ENCODE measurements at regions not wholly inside any gene's neighbourhood (a gene's known extent, or its start where the extent isn't known, plus 50 kb on each side); places are given as distances from the start of the nearest gene placed in this dataset.

DNA sequence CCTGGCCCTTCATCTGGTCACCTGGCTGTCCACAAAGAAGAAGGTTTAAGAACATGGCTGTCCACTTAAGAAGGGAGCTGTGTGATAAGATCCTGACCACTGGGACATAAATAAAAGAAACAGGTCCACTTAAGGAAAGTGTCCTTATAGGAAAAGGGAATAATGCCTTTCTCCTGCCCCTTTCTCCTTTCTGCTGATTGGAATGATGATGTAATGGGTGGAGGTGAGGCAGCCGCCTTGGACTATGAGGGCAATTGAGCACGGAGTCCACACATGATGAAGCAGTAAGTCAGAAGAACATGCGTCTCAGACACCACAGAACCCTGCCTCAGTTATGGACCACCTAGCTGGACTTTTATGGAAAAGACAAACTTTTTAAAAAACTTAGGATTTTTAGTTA lies 401.1 kb downstream of the SHANK2 start:
- H3K4me3 ChIP-seq (ENCODE audit: low read depth, low read length), result no peak overlapping the region
- no peak for DNase-seq (ENCODE audit: low read depth)
- TF ChIP-seq POLR2A (IDR thresholded peaks at IDR 0.05; ENCODE audit: extremely low read depth, insufficient read length), result no peak
- TF ChIP-seq, protein P1, sequence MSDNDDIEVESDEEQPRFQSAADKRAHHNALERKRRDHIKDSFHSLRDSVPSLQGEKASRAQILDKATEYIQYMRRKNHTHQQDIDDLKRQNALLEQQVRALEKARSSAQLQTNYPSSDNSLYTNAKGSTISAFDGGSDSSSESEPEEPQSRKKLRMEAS (IDR thresholded peaks at IDR 0.05; ENCODE audit: low read depth, low read length), result no peak
- TF ChIP-seq MYC (IDR thresholded peaks at IDR 0.05; ENCODE audit: low read depth, low read length), result no peak
- TF ChIP-seq CTCF (IDR thresholded peaks at IDR 0.05; ENCODE audit: low read depth, low read length), result no peak

DNA sequence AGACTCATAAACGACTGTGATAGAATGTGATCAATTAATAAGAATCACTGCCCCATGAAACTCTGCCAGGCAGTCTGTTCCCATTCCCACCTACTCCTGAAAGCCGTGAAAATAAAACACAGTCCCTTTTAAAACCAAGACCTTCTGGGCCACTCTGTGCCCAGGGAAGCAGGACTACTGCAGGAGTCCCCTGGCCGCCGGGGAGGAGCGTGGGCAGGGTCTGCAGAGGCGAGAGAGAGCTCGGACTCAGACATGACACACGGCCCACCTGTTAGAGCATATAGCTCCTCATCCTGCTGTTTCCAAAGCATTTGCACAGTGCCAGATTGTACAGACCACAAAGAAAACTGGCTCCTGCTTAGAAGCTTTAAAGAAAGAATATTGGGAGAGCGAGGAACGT lies 400.5 kb downstream of the SHANK2 start:
- TF ChIP-seq CTCF (IDR thresholded peaks at IDR 0.05; ENCODE audit: low read depth, low read length), result no peak
- TF ChIP-seq, protein P1 (IDR thresholded peaks at IDR 0.05; ENCODE audit: low read depth, low read length), result no peak
- TF ChIP-seq MYC (IDR thresholded peaks at IDR 0.05; ENCODE audit: low read depth, low read length), result no peak
- TF ChIP-seq POLR2A (IDR thresholded peaks at IDR 0.05; ENCODE audit: extremely low read depth, insufficient read length), result no peak
- no peak for DNase-seq (ENCODE audit: low read depth)

GRCh38 chr11:70853068-70853769 lies 399.2 kb downstream of the SHANK2 start:
- H3K4me3 ChIP-seq (ENCODE audit: low read depth, low read length), result no peak overlapping the region
- no peak for TF ChIP-seq MYC (IDR thresholded peaks at IDR 0.05; ENCODE audit: low read depth, low read length)
- TF ChIP-seq POLR2A (IDR thresholded peaks at IDR 0.05; ENCODE audit: extremely low read depth, insufficient read length), result no peak
- no peak for TF ChIP-seq CTCF (IDR thresholded peaks at IDR 0.05; ENCODE audit: low read depth, low read length)
- TF ChIP-seq, protein P1 (IDR thresholded peaks at IDR 0.05; ENCODE audit: low read depth, low read length), result no peak
- DNase-seq (ENCODE audit: low read depth), result no peak

More for the DNA sequence above, 400.5 kb downstream of the SHANK2 start:
- no peak overlapping the region for H3K4me3 ChIP-seq (ENCODE audit: low read depth, low read length)

DNA sequence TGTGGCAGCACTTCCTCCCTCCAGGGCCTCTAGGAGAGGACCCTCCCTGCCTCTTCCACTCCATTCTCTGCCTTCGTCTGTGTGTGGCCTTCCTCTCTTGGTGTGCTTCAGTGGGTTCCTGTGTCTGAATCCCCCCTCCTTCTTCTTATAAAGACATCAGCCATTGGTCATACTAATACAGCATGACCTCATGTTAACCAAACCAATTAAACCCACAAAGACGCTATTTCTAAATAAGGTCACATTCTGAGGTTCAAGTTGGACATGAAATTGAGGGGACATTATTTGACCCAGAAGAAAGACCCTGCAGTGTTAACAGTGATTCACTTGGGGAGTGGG lies 398.6 kb downstream of the SHANK2 start:
- TF ChIP-seq MYC (IDR thresholded peaks at IDR 0.05; ENCODE audit: low read depth, low read length) (no peak), POLR2A (IDR thresholded peaks at IDR 0.05; ENCODE audit: extremely low read depth, insufficient read length) (no peak), CTCF (IDR thresholded peaks at IDR 0.05; ENCODE audit: low read depth, low read length) (no peak)
- TF ChIP-seq, protein P1 (IDR thresholded peaks at IDR 0.05; ENCODE audit: low read depth, low read length), result no peak
- no peak for DNase-seq (ENCODE audit: low read depth)
- no peak overlapping the region for H3K4me3 ChIP-seq (ENCODE audit: low read depth, low read length)

GRCh38 chr11:70854201-70854600 lies 398.2 kb downstream of the SHANK2 start:
- TF ChIP-seq, protein P1 (IDR thresholded peaks at IDR 0.05; ENCODE audit: low read depth, low read length), result 0 out of 2 replicates have a peak, but pooled peaks have one; percentile 21
- TF ChIP-seq POLR2A (IDR thresholded peaks at IDR 0.05; ENCODE audit: extremely low read depth, insufficient read length), result no peak
- H3K4me3 ChIP-seq (ENCODE audit: low read depth, low read length), result no peak overlapping the region
- no peak for DNase-seq (ENCODE audit: low read depth)

DNA sequence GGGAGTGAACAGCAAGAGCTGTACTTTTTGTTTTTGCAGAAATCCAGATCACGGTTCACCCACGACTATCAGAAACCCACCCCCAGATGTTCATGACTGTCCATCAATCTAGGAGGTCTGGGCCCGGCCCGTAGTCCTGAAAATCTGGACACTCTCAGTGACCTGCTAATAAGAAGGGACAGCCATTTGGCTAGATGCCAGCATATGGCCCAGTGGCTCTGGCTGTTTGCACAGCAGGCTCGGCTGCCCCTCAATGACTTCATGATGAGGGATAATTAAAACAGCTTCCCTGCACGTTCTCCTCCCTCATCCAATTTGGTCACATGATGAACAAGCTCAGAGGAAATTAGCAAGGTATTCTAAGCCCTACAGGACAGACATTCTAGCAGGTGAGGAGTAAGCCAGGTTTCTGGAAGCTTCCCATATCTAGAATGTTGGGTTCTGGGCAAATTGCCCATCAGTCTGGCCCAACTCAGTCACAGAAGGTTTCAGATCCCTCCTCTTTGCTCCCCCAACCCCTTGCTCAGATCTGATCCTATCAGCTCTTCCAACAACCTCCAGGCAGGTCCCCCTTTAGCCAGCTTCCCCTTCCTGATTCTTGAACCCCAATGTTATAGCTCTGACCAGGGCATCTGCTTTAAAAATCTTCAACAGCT lies 397.3 kb downstream of the SHANK2 start:
- TF ChIP-seq CTCF (IDR thresholded peaks at IDR 0.05; ENCODE audit: low read depth, low read length) (no peak), POLR2A (IDR thresholded peaks at IDR 0.05; ENCODE audit: extremely low read depth, insufficient read length) (no peak), MYC (IDR thresholded peaks at IDR 0.05; ENCODE audit: low read depth, low read length) (no peak)
- TF ChIP-seq, protein P1 (IDR thresholded peaks at IDR 0.05; ENCODE audit: low read depth, low read length), result no peak
- no peak overlapping the region for H3K4me3 ChIP-seq (ENCODE audit: low read depth, low read length)
- DNase-seq (ENCODE audit: low read depth), result no peak

Measured in NB4 (cell line).